Upper lobe of left lung (tissue), 4 donors: ENCODE measurements at regions not wholly inside any gene's neighbourhood (a gene's known extent, or its start where the extent isn't known, plus 50 kb on each side); places are given as distances from the start of the nearest gene placed in this dataset.

ENCODE experiments used
- EP300 ChIP-seq, 4 donors: sonication (generic); formaldehyde crosslinking; IDR thresholded peaks; one replicate each; pipeline ENCODE4 v1.5.1; 2017; ENCODE audit warnings: antibody characterized with exemption in 4 of 4, control low read depth in 2 of 4
- POLR2A ChIP-seq, 4 donors: fragments of 450-650 bp; IDR thresholded peaks; one replicate each; pipeline ENCODE4 v1.5.1; 2016 to 2017; ENCODE audit warnings: antibody characterized with exemption in 4 of 4, mild to moderate bottlenecking in 2 of 4
- POLR2AphosphoS5 ChIP-seq, 2 donors: sonication (generic); formaldehyde crosslinking; IDR thresholded peaks; one replicate each; pipeline ENCODE4 v1.5.1; 2017; ENCODE audit warnings: antibody characterized with exemption in 2 of 2
- TF ChIP-seq, protein P1 (sequence below), 6 experiments: fragments of 450-650 bp in 4 of 6; fragments of 200-600 bp in 2 of 6; sonication (generic) in 2 of 6; IDR thresholded peaks; one replicate each; pipeline ENCODE4 v1.5.1; 2016 to 2019; ENCODE audit warnings: antibody characterized with exemption in 6 of 6

- TF ChIP-seq, protein P1, sequence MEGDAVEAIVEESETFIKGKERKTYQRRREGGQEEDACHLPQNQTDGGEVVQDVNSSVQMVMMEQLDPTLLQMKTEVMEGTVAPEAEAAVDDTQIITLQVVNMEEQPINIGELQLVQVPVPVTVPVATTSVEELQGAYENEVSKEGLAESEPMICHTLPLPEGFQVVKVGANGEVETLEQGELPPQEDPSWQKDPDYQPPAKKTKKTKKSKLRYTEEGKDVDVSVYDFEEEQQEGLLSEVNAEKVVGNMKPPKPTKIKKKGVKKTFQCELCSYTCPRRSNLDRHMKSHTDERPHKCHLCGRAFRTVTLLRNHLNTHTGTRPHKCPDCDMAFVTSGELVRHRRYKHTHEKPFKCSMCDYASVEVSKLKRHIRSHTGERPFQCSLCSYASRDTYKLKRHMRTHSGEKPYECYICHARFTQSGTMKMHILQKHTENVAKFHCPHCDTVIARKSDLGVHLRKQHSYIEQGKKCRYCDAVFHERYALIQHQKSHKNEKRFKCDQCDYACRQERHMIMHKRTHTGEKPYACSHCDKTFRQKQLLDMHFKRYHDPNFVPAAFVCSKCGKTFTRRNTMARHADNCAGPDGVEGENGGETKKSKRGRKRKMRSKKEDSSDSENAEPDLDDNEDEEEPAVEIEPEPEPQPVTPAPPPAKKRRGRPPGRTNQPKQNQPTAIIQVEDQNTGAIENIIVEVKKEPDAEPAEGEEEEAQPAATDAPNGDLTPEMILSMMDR (IDR thresholded peaks at IDR 0.05), result no peak
- TF ChIP-seq POLR2A (IDR thresholded peaks at IDR 0.05) (no peak), POLR2AphosphoS5 (IDR thresholded peaks at IDR 0.05) (no peak), EP300 (IDR thresholded peaks at IDR 0.05) (no peak)
These were observed 268.9 kb downstream of the IRS2 start for GRCh38 chr13:109517517-109517916.
